ENCODE measurements at regions not wholly inside any gene's neighbourhood (a gene's known extent, or its start where the extent isn't known, plus 50 kb on each side); places are given as distances from the start of the nearest gene placed in this dataset.

DNA sequence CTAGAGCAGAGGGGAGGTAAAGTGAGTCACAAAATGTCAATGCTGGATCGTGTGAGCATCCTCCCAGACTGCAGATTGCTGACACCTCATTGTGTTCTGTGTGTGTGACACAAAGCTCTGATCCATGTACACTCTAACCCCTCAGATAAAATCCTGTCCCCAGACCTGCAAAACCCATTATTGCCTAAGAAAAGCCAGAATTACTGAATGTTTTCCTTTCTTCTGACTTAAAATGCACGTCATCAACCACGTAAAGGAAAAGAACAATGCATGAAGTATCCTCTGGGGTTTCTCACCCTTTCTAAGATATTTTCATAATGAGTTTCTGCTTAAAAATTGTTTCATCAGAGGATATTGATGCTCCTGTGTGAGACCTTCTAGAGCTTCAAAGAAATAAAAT is 218.0 kb upstream of the PREP start:
- DNase-seq (ENCODE audit: low spot score, unreplicated experiment) = no peak
- Mint-ChIP-seq H3K4me3 (ENCODE audit: low read depth) (no peak overlapping the region), H3K9me3 (ENCODE audit: low read depth) (peaks cover 4% of the 10 kb centered on the region), H3K27ac (no peak overlapping the region), H3K27me3 (no peaks in the 10 kb centered on the region), H3K4me1 (ENCODE audit: low read depth) (peaks cover 4% of the 10 kb centered on the region), H3K36me3 (ENCODE audit: insufficient read depth) (no peaks in the 10 kb centered on the region)
- no peak for TF ChIP-seq CTCF (IDR thresholded peaks at IDR 0.05; ENCODE audit: unreplicated experiment)

DNA sequence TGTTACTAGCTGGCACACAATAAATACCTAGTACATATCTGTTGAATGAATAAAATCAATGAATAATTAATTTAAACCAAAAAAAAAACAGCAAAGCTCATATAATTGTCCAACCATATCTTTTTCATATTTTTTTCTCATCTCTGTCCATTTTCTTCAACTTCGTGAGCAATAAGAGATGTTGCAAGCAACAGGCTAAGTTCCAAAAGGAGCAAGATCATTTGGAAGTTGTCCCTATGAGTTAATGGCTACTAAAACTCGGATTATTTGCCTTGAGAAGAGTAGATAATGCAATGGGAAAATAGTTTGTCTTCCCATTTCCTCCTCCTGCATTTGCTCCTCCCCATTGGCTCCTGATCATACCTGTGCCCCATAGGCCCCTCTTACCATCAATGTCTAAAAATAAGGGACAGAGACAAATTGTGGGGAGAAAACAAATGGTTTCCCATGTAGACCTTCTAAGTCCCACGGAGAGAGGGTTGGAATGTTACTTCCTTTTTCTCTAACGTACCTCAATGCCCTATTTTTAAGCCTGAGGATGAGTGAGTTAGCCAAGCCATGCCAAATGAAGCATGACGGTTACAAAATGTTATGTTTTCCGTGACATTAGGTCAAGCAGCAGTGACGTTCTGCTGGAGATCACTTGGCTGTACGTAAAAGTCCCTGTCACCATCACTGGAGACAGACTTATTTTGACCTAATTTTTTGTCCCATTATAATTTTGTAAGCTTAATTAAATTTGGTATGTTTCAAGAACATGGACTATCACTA is 217.3 kb upstream of the PREP start:
- peaks cover 4% of the 10 kb centered on the region for H3K4me1 Mint-ChIP-seq (ENCODE audit: low read depth)
- H3K27me3 Mint-ChIP-seq = no peaks in the 10 kb centered on the region
- H3K4me3 Mint-ChIP-seq (ENCODE audit: low read depth) = no peak overlapping the region

DNA sequence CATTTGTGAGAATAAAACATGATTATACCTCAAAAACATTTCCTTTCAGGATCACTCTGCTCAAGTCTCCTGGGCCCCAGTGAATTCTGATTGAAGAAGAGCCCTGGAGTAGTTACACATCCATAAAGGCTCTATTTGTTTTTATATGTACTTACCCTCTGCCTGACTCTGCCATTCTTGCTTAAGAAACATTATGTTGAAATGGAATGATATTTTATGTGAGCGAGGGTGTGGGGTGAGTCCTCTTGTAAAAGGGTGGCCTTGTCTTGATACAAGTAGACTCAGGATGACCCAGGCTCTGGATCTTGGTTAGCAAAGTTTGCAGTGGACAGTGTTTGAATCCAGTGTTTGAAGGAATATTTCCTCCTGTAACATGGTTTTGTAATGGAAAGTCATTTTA is 215.4 kb upstream of the PREP start:
- no peak overlapping the region for H3K4me3 Mint-ChIP-seq (ENCODE audit: low read depth)
- H3K27me3 Mint-ChIP-seq = no peaks in the 10 kb centered on the region
- DNase-seq (ENCODE audit: low spot score, unreplicated experiment) = no peak
- no peak for TF ChIP-seq CTCF (IDR thresholded peaks at IDR 0.05; ENCODE audit: unreplicated experiment)
- H3K9me3 Mint-ChIP-seq (ENCODE audit: low read depth) = peaks cover 14% of the 10 kb centered on the region
- no peak overlapping the region for H3K27ac Mint-ChIP-seq
- peaks cover 4% of the 10 kb centered on the region for H3K4me1 Mint-ChIP-seq (ENCODE audit: low read depth)
- no peaks in the 10 kb centered on the region for H3K36me3 Mint-ChIP-seq (ENCODE audit: insufficient read depth)

More for the DNA sequence above, 217.3 kb upstream of the PREP start:
- H3K36me3 Mint-ChIP-seq (ENCODE audit: insufficient read depth) = no peaks in the 10 kb centered on the region
- H3K27ac Mint-ChIP-seq = no peak overlapping the region
- TF ChIP-seq CTCF (IDR thresholded peaks at IDR 0.05; ENCODE audit: unreplicated experiment) = no peak
- peaks cover 6% of the 10 kb centered on the region for H3K9me3 Mint-ChIP-seq (ENCODE audit: low read depth)
- no peak for DNase-seq (ENCODE audit: low spot score, unreplicated experiment)

- Mint-ChIP-seq H3K36me3 (ENCODE audit: insufficient read depth) (no peaks in the 10 kb centered on the region), H3K27me3 (no peaks in the 10 kb centered on the region), H3K9me3 (ENCODE audit: low read depth) (peaks cover 14% of the 10 kb centered on the region), H3K4me3 (ENCODE audit: low read depth) (no peak overlapping the region), H3K27ac (no peak overlapping the region), H3K4me1 (ENCODE audit: low read depth) (no peaks in the 10 kb centered on the region)
- no peak for DNase-seq (ENCODE audit: low spot score, unreplicated experiment)
- TF ChIP-seq CTCF (IDR thresholded peaks at IDR 0.05; ENCODE audit: unreplicated experiment) = no peak
Measured at GRCh38 chr6:105616521-105616920, 213.6 kb upstream of the PREP start.

- no peaks in the 10 kb centered on the region for H3K27me3 Mint-ChIP-seq
- peaks cover 23% of the 10 kb centered on the region for H3K4me1 Mint-ChIP-seq (ENCODE audit: low read depth)
- no peak overlapping the region for H3K4me3 Mint-ChIP-seq (ENCODE audit: low read depth)
- H3K9me3 Mint-ChIP-seq (ENCODE audit: low read depth) = peaks cover 15% of the 10 kb centered on the region
- DNase-seq (ENCODE audit: low spot score, unreplicated experiment) = no peak
- no peak for TF ChIP-seq CTCF (IDR thresholded peaks at IDR 0.05; ENCODE audit: unreplicated experiment)
- no peaks in the 10 kb centered on the region for H3K36me3 Mint-ChIP-seq (ENCODE audit: insufficient read depth)
- no peak overlapping the region for H3K27ac Mint-ChIP-seq
Measured at GRCh38 chr6:105611606-105612005, 208.7 kb upstream of the PREP start.
